ENCODE measurements at regions not wholly inside any gene's neighbourhood (a gene's known extent, or its start where the extent isn't known, plus 50 kb on each side); places are given as distances from the start of the nearest gene placed in this dataset.

GRCh38 chr4:176001151-176002006, 64.3 kb upstream of the WDR17 start:
- no peak for TF ChIP-seq CTCF (IDR thresholded peaks at IDR 0.05; ENCODE audit: low read depth, low read length)
- no peak for TF ChIP-seq EZH2phosphoT487 (IDR thresholded peaks at IDR 0.05; ENCODE audit: low read depth)

Measured in OCI-LY3 (cell line).